ENCODE measurements at regions not wholly inside any gene's neighbourhood (a gene's known extent, or its start where the extent isn't known, plus 50 kb on each side); places are given as distances from the start of the nearest gene placed in this dataset.
A peak's percentile ranks its signal among the peaks of the same experiment; 100 is the strongest.

- WGBS, 3 donors, result 63 to 73% (median 68%) methylated on average over 1 of the region's 1 CpG
- TF ChIP-seq, protein P1, sequence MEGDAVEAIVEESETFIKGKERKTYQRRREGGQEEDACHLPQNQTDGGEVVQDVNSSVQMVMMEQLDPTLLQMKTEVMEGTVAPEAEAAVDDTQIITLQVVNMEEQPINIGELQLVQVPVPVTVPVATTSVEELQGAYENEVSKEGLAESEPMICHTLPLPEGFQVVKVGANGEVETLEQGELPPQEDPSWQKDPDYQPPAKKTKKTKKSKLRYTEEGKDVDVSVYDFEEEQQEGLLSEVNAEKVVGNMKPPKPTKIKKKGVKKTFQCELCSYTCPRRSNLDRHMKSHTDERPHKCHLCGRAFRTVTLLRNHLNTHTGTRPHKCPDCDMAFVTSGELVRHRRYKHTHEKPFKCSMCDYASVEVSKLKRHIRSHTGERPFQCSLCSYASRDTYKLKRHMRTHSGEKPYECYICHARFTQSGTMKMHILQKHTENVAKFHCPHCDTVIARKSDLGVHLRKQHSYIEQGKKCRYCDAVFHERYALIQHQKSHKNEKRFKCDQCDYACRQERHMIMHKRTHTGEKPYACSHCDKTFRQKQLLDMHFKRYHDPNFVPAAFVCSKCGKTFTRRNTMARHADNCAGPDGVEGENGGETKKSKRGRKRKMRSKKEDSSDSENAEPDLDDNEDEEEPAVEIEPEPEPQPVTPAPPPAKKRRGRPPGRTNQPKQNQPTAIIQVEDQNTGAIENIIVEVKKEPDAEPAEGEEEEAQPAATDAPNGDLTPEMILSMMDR (IDR thresholded peaks at IDR 0.05), result peak; percentile 31
- ATAC-seq (no peak), DNase-seq (no peak)
- Histone ChIP-seq H3K27ac (no peak overlapping the region), H3K4me1 (no peaks in the 10 kb centered on the region), H3K27me3 (ENCODE audit: insufficient read depth in 3 of 3, low read length in 2 of 3) (no peaks in the 10 kb centered on the region), H3K9me3 (peaks cover 3% of the 10 kb centered on the region), H3K4me3 (no peak overlapping the region), H3K36me3 (ENCODE audit: insufficient read depth in 1 of 2, low read depth in 1 of 2) (no peaks in the 10 kb centered on the region)
- intact Hi-C loops (cut with DNase I), result loop anchor here in 1 of 2 donors (10.0 kb wide), 1 partner anchor 122 kb away; no protein-coding TSS in a partner anchor
These were observed 127.9 kb upstream of the NOL4 start for GRCh38 chr18:34352385-34353163.

- no peaks in the 10 kb centered on the region for H3K36me3 ChIP-seq (ENCODE audit: insufficient read depth in 1 of 2, low read depth in 1 of 2)
- no peaks in the 10 kb centered on the region for H3K27me3 ChIP-seq (ENCODE audit: insufficient read depth in 3 of 3, low read length in 2 of 3)
- no peaks in the 10 kb centered on the region for H3K4me1 ChIP-seq
- no peak overlapping the region for H3K27ac ChIP-seq
- peaks cover 3% of the 10 kb centered on the region for H3K9me3 ChIP-seq
- DNase-seq (no peak), ATAC-seq (no peak)
- intact Hi-C loops (cut with DNase I), result loop anchor here in 1 of 2 donors (10.0 kb wide), 1 partner anchor 120 kb away; no protein-coding TSS in a partner anchor
- 69 to 77% (median 73%) methylated on average over 3 of the region's 3 CpGs for WGBS, 3 donors
- TF ChIP-seq, protein P1 (IDR thresholded peaks at IDR 0.05), result no peak
- H3K4me3 ChIP-seq, result no peak overlapping the region
These were observed 129.6 kb upstream of the NOL4 start for GRCh38 chr18:34354351-34354750.

- intact Hi-C loops (cut with DNase I), result loop anchor here in 1 of 2 donors (10.0 kb wide), 1 partner anchor 117 kb away; no protein-coding TSS in a partner anchor
- Histone ChIP-seq H3K9me3 (no peaks in the 10 kb centered on the region), H3K4me1 (no peaks in the 10 kb centered on the region), H3K4me3 (no peak overlapping the region), H3K27me3 (ENCODE audit: insufficient read depth in 3 of 3, low read length in 2 of 3) (no peaks in the 10 kb centered on the region), H3K27ac (no peak overlapping the region), H3K36me3 (ENCODE audit: insufficient read depth in 1 of 2, low read depth in 1 of 2) (no peaks in the 10 kb centered on the region)
- DNase-seq, result no peak
- no peak for ATAC-seq
- 89 to 91% (median 90%) methylated on average over 5 of the region's 5 CpGs for WGBS, 3 donors
- TF ChIP-seq, protein P1 (IDR thresholded peaks at IDR 0.05), result no peak
These were observed 133.3 kb upstream of the NOL4 start for GRCh38 chr18:34357944-34358580.

- Histone ChIP-seq H3K4me1 (no peaks in the 10 kb centered on the region), H3K4me3 (no peak overlapping the region), H3K9me3 (no peaks in the 10 kb centered on the region), H3K27me3 (ENCODE audit: insufficient read depth in 3 of 3, low read length in 2 of 3) (no peaks in the 10 kb centered on the region), H3K36me3 (ENCODE audit: insufficient read depth in 1 of 2, low read depth in 1 of 2) (no peaks in the 10 kb centered on the region), H3K27ac (no peak overlapping the region)
- intact Hi-C loops (cut with DNase I), result loop anchor here in 1 of 2 donors (10.0 kb wide), 1 partner anchor 116 kb away; no protein-coding TSS in a partner anchor
- WGBS, 3 donors, result 70 to 81% (median 73%) methylated on average over 2 of the region's 2 CpGs
- no peak for ATAC-seq
- TF ChIP-seq, protein P1 (IDR thresholded peaks at IDR 0.05), result no peak
- DNase-seq, result no peak
These were observed 134.2 kb upstream of the NOL4 start for GRCh38 chr18:34358923-34359322.

Data from psoas muscle (tissue), 7 donors.